ENCODE measurements at regions not wholly inside any gene's neighbourhood (a gene's known extent, or its start where the extent isn't known, plus 50 kb on each side); places are given as distances from the start of the nearest gene placed in this dataset.

GRCh38 chr16:86193528-86194193, 294.7 kb downstream of the IRF8 start:
- H3K4me3 ChIP-seq (ENCODE audit: low read depth, low read length): no peak overlapping the region
- no peak for TF ChIP-seq CTCF (IDR thresholded peaks at IDR 0.05; ENCODE audit: insufficient read depth, low read depth, low read length)
- no peak for DNase-seq (ENCODE audit: low read depth)

- peak; percentile 72 for DNase-seq (ENCODE audit: low read depth)
- TF ChIP-seq CTCF (IDR thresholded peaks at IDR 0.05; ENCODE audit: insufficient read depth, low read depth, low read length): no peak
- H3K4me3 ChIP-seq (ENCODE audit: low read depth, low read length): no peak overlapping the region
Measured at GRCh38 chr16:86195863-86196630, 297.1 kb downstream of the IRF8 start.

GRCh38 chr16:86196687-86197391, 297.9 kb downstream of the IRF8 start:
- TF ChIP-seq CTCF (IDR thresholded peaks at IDR 0.05; ENCODE audit: insufficient read depth, low read depth, low read length): no peak
- no peak for DNase-seq (ENCODE audit: low read depth)
- H3K4me3 ChIP-seq (ENCODE audit: low read depth, low read length): no peak overlapping the region

- no peak overlapping the region for H3K4me3 ChIP-seq (ENCODE audit: low read depth, low read length)
- TF ChIP-seq CTCF (IDR thresholded peaks at IDR 0.05; ENCODE audit: insufficient read depth, low read depth, low read length): no peak
Measured at GRCh38 chr16:86198206-86199118, 299.5 kb downstream of the IRF8 start.

GRCh38 chr16:86199182-86199581, 300.2 kb downstream of the IRF8 start:
- H3K4me3 ChIP-seq (ENCODE audit: low read depth, low read length): no peak overlapping the region
- no peak for TF ChIP-seq CTCF (IDR thresholded peaks at IDR 0.05; ENCODE audit: insufficient read depth, low read depth, low read length)
- peak; percentile 63 for DNase-seq (ENCODE audit: low read depth)

More at GRCh38 chr16:86198206-86199118, 299.5 kb downstream of the IRF8 start:
- DNase-seq (ENCODE audit: low read depth): peak; percentile 69

Measured in fibroblast of villous mesenchyme (primary cell).